SK-N-SH treated with all-trans-retinoic acid at 6 μM for 48 hours (cell line): ENCODE measurements at regions not wholly inside any gene's neighbourhood (a gene's known extent, or its start where the extent isn't known, plus 50 kb on each side); places are given as distances from the start of the nearest gene placed in this dataset.
"Not testable (repeated sequence)": the region's sequence is repeated elsewhere in the genome, so short reads cannot be mapped to it uniquely, and the experiment has no call there.

Source experiments
- ARNTL ChIP-seq: fragments of 450-650 bp; formaldehyde crosslinking; IDR thresholded peaks from 2 replicates; pipeline ENCODE4 v1.5.0; 2020; ENCODE audit warnings: low read depth, mild to moderate bottlenecking, moderate library complexity, borderline replicate concordance
- ZFP30 ChIP-seq: fragments of 450-650 bp; formaldehyde crosslinking; IDR thresholded peaks from 2 replicates; pipeline ENCODE4 v1.5.0; 2022; ENCODE audit warnings: mild to moderate bottlenecking, moderate library complexity

DNA sequence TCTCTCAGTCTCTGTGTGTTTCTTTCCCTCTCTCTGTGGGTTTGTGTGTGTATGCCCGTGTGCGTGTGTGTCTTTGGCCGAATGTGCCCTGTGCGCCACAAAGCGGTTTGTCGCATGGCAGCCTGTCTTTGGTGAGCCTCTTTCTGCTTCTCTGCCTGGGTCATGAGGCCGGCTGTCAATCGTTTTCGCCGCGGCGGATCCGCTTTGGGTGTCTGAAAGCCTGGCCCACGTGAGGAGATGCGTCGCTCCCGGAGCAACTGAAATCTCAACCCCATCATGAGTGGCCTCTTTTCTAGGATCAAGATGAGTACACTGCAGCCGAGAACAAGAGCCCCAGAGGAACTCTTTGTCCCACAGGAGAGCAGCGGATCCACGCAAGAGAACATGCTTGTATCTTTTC is 98.6 kb upstream of the FOXD4L5 start:
- TF ChIP-seq ZFP30 (CRISPR knock-in tag); ARNTL: not testable (repeated sequence)
